Adrenal gland (tissue), 5 donors: ENCODE measurements at regions not wholly inside any gene's neighbourhood (a gene's known extent, or its start where the extent isn't known, plus 50 kb on each side); places are given as distances from the start of the nearest gene placed in this dataset.

Source experiments
- CTCF ChIP-seq, 6 experiments: fragments of 450-650 bp in 4 of 6; fragments of 200-600 bp in 2 of 6; sonication (generic) in 1 of 6; IDR thresholded peaks; 1 replicate in 5 of 6; 2 replicates in 1 of 6; pipeline versions ENCODE4 v1.5.1 to v1.8.0; 2016 to 2021; ENCODE audit warnings: antibody characterized with exemption in 6 of 6, mild to moderate bottlenecking in 2 of 6, moderate library complexity in 1 of 6
- POLR2A ChIP-seq, 2 donors: fragments of 450-650 bp; IDR thresholded peaks; one replicate each; pipeline ENCODE4 v1.6.1; 2017; ENCODE audit warnings: antibody characterized with exemption in 2 of 2, mild to moderate bottlenecking in 2 of 2, moderate library complexity in 1 of 2
- donor health status: DM: no; HTN: no; CAD: no.

GRCh38 chr18:34521040-34521439 lies 189.1 kb upstream of the DTNA start:
- TF ChIP-seq CTCF (IDR thresholded peaks at IDR 0.05) (no peak), POLR2A (IDR thresholded peaks at IDR 0.05) (no peak)
